NB4 (cell line): ENCODE measurements at regions not wholly inside any gene's neighbourhood (a gene's known extent, or its start where the extent isn't known, plus 50 kb on each side); places are given as distances from the start of the nearest gene placed in this dataset.

ENCODE experiments used
- DNase-seq: peaks from one replicate; pipeline ENCODE4 v3.0.0; 2010; ENCODE audit warnings: low read depth
- H3K4me3 ChIP-seq: one replicate; pipeline ENCODE4 v1.5.1; 2011; ENCODE audit warnings: mild to moderate bottlenecking, low read depth, low read length, moderate library complexity
- MYC ChIP-seq: IDR thresholded peaks from 2 replicates; pipeline ENCODE4 v1.6.1; 2011; ENCODE audit warnings: low read depth, low read length
- POLR2A ChIP-seq: IDR thresholded peaks from 2 replicates; pipeline ENCODE4 v1.6.1; 2011; ENCODE audit warnings: mild to moderate bottlenecking; ENCODE audit not compliant: insufficient read length; ENCODE audit errors: extremely low read depth
- TF ChIP-seq, protein P1 (sequence below): IDR thresholded peaks from 2 replicates; pipeline ENCODE4 v1.6.1; 2011; ENCODE audit warnings: low read depth, low read length
- TF ChIP-seq, protein P2 (sequence below): IDR thresholded peaks from one replicate; pipeline ENCODE4 v1.5.1; 2012; ENCODE audit warnings: low read depth, low read length

GRCh38 chr1:55695151-55695550, 480.0 kb upstream of the USP24 start:
- H3K4me3 ChIP-seq: no peak overlapping the region
- DNase-seq: no peak
- TF ChIP-seq, protein P1, sequence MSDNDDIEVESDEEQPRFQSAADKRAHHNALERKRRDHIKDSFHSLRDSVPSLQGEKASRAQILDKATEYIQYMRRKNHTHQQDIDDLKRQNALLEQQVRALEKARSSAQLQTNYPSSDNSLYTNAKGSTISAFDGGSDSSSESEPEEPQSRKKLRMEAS: no peak
- TF ChIP-seq POLR2A (no peak), MYC (no peak)
- TF ChIP-seq, protein P2, sequence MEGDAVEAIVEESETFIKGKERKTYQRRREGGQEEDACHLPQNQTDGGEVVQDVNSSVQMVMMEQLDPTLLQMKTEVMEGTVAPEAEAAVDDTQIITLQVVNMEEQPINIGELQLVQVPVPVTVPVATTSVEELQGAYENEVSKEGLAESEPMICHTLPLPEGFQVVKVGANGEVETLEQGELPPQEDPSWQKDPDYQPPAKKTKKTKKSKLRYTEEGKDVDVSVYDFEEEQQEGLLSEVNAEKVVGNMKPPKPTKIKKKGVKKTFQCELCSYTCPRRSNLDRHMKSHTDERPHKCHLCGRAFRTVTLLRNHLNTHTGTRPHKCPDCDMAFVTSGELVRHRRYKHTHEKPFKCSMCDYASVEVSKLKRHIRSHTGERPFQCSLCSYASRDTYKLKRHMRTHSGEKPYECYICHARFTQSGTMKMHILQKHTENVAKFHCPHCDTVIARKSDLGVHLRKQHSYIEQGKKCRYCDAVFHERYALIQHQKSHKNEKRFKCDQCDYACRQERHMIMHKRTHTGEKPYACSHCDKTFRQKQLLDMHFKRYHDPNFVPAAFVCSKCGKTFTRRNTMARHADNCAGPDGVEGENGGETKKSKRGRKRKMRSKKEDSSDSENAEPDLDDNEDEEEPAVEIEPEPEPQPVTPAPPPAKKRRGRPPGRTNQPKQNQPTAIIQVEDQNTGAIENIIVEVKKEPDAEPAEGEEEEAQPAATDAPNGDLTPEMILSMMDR: no peak

GRCh38 chr1:55694310-55694801, 479.2 kb upstream of the USP24 start:
- DNase-seq: no peak

GRCh38 chr1:55692726-55693125, 477.6 kb upstream of the USP24 start:
- DNase-seq: no peak
- no peak overlapping the region for H3K4me3 ChIP-seq
- no peak for TF ChIP-seq POLR2A
- TF ChIP-seq MYC: no peak
- TF ChIP-seq, protein P1: no peak
- TF ChIP-seq, protein P2: no peak

More at GRCh38 chr1:55694310-55694801, 479.2 kb upstream of the USP24 start:
- no peak overlapping the region for H3K4me3 ChIP-seq
- TF ChIP-seq POLR2A: no peak
- no peak for TF ChIP-seq MYC
- TF ChIP-seq, protein P1: no peak
- TF ChIP-seq, protein P2: no peak

GRCh38 chr1:55690366-55690765, 475.2 kb upstream of the USP24 start:
- H3K4me3 ChIP-seq: no peak overlapping the region
- DNase-seq: no peak
- TF ChIP-seq POLR2A: no peak
- TF ChIP-seq, protein P1: no peak
- TF ChIP-seq, protein P2: no peak
- TF ChIP-seq MYC: no peak

- TF ChIP-seq MYC (no peak), POLR2A (no peak)
- TF ChIP-seq, protein P2: no peak
- TF ChIP-seq, protein P1: no peak
- no peak for DNase-seq
- no peak overlapping the region for H3K4me3 ChIP-seq
Measured at GRCh38 chr1:55689800-55690199, 474.6 kb upstream of the USP24 start.

GRCh38 chr1:55685560-55685959, 470.4 kb upstream of the USP24 start:
- no peak for TF ChIP-seq POLR2A
- TF ChIP-seq MYC: no peak
- TF ChIP-seq, protein P2: no peak
- TF ChIP-seq, protein P1: no peak
- DNase-seq: no peak

More at GRCh38 chr1:55685560-55685959, 470.4 kb upstream of the USP24 start:
- H3K4me3 ChIP-seq: no peak overlapping the region
